Stomach (tissue), 4 donors: ENCODE measurements at regions not wholly inside any gene's neighbourhood (a gene's known extent, or its start where the extent isn't known, plus 50 kb on each side); places are given as distances from the start of the nearest gene placed in this dataset.
"Not testable (repeated sequence)": the region's sequence is repeated elsewhere in the genome, so short reads cannot be mapped to it uniquely, and the experiment has no call there.

ENCODE experiments used
- CTCF ChIP-seq, 7 experiments: fragments of 450-650 bp in 4 of 7; fragments of 200-600 bp in 3 of 7; sonication (generic) in 3 of 7; IDR thresholded peaks; one replicate each; pipeline ENCODE4 v1.5.1; 2016 to 2019; ENCODE audit warnings: antibody characterized with exemption in 7 of 7, control low read depth in 2 of 7, mild to moderate bottlenecking in 1 of 7
- EP300 ChIP-seq: sonication (generic); formaldehyde crosslinking; IDR thresholded peaks from one replicate; pipeline ENCODE4 v1.6.1; 2017; ENCODE audit warnings: antibody characterized with exemption
- POLR2A ChIP-seq, 4 donors: fragments of 450-650 bp; IDR thresholded peaks; one replicate each; pipeline ENCODE4 v1.6.1; 2016; ENCODE audit warnings: antibody characterized with exemption in 4 of 4, control low read depth in 2 of 4, mild to moderate bottlenecking in 1 of 4, moderate library complexity in 1 of 4
- POLR2AphosphoS5 ChIP-seq, 3 donors: sonication (generic); formaldehyde crosslinking; IDR thresholded peaks; one replicate each; pipeline ENCODE4 v1.6.1; 2016; ENCODE audit warnings: antibody characterized with exemption in 3 of 3

GRCh38 chr10:5580038-5580428 is 55.3 kb downstream of the CALML3 start:
- not testable (repeated sequence) for TF ChIP-seq CTCF (IDR thresholded peaks at IDR 0.05); EP300; POLR2A (IDR thresholded peaks at IDR 0.05); POLR2AphosphoS5 (IDR thresholded peaks at IDR 0.05)
